Fibroblast of the conjunctiva (primary cell): ENCODE measurements at regions not wholly inside any gene's neighbourhood (a gene's known extent, or its start where the extent isn't known, plus 50 kb on each side); places are given as distances from the start of the nearest gene placed in this dataset.

Experiments used
- DNase-seq: peaks from one replicate; pipeline ENCODE4 v3.0.0-alpha.2; 2010; ENCODE audit warnings: low read depth

DNA sequence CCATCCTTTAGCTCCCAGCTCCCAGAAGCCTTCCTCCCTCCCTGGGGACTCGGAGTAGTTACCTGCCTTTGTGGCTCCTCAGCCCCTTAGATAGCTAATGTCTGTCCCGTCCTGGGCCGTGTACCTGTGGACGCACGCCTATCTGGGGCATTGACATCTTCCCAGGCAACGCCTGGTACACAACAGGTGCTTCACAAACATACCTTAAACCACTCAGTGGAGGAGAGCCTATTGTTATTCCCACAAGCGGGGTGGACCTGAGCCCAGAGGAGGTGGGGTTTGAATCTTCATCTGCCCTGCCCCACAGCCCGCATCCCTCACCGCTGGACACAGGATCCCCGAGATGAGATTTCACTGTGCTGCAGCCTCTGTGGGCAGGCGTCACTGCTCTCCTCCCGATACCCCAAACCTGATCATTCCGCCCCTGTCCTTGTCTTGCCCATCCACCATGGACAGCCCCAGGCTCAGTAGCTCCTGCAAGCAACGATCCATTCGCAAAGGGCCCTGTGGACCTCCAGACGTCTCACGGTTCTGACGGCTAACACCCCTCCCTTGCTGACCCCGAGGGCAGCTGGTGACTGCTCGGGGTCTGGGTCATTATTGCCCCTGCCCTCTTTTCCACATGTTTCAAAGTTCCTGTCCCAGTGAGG lies 73.8 kb upstream of the SHISAL1 start:
- DNase-seq: no peak

DNA sequence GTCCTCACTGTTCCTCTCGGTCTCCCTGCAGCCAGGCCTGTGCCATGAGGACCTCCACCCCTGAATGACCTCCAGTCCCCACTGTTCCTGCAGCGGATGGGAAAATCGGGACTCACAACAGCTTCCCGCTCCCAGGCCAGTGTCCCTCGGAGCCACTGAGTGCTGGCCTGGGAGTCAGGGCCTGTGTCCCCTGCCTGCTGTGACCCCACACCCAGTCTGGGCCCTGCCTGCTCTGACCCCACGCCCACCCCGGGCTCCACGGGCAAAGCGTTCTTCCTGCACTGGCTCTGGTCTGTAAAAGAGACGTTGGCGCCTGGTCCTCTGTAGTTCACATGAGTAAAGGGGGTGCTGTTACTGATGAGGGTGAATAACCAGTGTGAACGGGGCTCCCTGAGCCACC lies 73.0 kb upstream of the SHISAL1 start:
- no peak for DNase-seq

DNA sequence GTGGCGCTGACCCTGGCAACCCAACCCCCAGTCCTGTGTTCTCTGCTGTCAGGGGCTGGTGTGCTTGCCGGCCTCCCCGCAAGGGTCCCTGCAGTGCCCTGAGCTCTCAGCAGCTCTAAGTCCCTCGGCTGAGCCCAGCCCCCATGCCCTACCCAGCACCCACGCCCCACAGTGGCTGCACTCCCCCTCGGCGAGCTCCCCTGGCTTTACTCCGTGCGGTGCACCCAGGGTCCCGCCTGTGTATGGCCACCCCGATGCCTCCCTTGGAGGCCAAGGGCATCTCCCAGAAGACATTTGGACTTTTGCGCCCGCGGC lies 72.5 kb upstream of the SHISAL1 start:
- DNase-seq: no peak

DNA sequence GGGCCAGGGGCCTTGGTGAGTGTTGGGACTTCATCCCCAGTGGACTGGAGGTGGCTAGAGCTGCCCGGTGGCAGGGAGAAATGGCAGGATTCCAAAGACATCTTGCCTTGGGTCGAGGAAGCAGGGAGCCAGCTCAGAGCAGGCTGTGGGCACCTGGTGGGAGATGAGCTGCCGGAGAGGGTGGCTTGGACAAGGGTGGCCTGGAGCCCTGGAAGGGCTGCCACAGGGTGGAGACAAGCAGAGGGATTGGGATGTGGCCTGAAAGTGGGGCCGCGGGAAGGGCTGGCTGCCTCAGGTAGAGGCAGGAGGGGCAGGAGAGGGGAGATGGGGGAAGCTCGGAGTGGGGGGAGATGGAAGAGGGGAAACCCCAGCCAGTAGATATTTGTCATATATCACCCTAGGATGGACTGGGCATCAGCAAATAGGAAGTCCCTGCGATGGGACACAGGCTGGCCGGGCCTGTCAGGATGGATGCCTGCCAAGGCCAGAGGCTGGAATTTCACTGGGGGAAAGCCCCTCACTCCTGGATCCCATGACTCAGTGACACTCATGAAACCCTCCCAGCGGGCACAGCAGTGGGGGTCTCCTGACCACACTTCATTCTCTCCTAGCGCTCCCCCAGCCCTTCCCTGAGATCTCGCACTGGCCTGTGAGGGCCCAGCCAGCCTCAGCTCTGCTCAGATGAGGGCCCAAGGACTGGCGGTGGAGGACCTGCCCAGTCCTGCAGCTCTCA lies 72.0 kb upstream of the SHISAL1 start:
- DNase-seq: no peak

DNA sequence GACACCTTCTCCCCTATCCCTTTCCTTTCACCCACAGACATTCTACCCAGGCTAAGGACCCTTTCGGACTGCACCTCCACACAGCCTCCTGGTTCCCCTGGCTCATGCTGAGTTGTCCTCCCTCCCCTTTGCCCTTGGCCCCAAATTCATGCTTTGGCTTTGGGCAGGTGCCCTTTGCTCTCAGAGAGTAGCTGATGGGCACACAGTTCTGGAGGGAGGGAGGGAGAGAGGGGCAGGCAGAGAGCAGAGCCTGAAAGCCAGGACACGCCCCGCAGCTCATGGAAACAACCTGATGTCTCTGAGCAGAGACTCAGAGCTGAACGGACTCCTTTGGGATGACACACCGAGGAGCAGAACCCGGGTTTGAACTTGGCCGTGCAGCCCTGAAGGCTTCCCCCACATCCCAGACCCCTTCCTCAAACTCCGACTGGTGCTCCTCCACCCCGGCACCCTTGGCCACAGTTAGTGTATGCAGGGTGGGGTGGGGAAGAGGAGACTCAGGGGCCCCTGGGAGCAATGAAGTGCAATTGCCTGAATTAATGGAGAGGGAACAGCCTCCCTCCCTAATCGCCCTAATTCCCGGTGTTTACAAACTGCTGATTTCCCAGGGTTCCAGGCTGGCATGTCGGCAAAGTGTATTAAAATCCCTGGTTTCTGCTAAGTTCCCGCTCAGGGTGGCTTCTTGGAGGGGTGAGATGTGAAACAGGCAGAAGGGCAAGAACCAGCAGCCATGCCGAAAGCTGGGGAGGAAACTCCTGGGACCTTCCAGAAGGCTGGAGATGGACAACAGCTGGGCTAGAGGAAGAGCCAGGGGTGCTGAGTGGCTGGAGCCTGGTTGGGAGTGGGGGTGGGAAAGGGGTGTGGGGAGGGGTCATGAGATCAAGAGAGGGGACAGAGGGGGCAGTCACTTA lies 71.2 kb upstream of the SHISAL1 start:
- DNase-seq: no peak

DNA sequence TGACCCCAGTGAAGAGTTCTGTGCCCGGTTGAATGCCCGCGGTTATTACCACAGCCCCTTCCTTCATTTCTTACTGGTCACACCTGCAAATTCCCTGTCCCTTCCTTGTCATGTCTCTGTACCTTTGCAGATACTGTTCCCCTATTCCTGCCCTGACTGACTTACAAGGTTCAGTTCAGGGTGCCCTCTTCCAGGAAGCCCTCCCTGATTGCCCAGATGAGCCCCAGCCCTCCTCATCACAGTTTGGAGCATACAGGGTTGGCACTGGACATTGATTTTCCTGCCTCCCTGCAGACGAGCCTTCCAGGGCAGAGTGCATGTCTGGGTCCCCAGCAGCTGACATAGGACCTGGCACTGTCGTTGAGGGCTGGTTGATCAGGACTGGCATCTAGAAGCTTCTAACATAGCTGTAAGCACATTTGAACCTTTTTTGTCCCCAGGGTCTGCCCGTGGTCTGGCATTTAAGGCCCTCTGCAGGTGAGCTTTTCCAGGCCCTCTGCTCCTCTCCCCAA lies 70.4 kb upstream of the SHISAL1 start:
- DNase-seq: no peak

DNA sequence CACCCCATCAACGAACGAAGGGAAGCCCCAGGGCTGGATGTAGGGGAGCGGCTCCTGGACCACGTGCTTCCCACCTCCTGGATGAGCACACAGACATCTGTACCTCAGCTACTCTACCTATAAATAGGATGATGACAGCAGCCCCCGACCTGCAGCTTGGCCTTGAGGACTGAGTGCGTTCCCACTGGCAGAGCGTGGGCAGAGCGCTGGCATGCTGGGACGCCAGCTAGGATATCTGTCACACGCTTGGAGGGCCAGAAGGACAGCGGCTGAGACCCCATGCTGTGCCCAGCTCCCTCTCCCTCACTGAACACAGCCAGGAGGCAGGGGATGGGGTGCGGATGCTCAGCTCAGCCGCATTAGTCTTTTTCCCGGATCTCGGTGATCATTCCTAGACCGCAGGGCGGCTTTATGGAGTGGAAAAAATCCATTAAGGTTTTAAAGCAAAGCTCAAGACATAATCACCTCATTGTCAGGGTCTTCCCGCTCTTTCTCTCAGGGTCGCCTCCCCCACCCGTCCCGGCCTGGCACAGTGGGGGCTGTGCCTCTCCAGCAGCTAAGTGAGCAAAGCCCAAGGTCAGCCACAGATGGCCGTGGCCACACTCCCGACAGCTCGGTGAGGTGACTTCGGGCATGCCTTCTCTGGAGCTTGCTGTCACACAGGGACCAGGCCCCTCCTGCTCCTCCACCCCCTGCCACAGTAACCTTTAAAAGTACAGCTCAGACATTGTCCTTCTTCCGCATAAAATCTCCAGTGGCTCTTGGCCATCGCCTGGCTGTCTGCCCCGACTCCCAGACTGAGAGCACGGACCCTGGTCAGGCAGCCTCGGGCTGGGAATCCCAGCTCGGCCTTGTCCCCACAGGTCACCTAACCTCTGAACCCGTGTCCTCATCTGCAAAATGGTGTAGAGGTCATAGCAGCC lies 69.6 kb upstream of the SHISAL1 start:
- no peak for DNase-seq

DNA sequence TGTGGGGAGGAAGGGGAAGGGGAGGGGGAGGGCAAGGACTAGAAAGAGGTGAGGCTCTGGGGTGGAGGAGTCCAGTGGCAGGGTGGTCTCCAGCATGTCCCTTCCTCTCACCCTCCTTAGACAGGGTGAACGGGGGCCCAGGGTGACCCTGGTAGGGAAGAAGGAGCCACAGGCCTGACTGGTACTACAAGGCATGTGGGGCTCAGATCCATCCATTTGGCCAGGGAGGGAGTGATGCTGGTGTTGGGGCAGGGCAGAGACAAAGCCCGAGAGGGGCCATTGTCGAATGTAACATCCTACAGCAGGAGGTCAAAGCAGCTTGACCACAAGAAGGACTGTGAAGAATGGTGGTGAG lies 69.0 kb upstream of the SHISAL1 start:
- DNase-seq: no peak

DNA sequence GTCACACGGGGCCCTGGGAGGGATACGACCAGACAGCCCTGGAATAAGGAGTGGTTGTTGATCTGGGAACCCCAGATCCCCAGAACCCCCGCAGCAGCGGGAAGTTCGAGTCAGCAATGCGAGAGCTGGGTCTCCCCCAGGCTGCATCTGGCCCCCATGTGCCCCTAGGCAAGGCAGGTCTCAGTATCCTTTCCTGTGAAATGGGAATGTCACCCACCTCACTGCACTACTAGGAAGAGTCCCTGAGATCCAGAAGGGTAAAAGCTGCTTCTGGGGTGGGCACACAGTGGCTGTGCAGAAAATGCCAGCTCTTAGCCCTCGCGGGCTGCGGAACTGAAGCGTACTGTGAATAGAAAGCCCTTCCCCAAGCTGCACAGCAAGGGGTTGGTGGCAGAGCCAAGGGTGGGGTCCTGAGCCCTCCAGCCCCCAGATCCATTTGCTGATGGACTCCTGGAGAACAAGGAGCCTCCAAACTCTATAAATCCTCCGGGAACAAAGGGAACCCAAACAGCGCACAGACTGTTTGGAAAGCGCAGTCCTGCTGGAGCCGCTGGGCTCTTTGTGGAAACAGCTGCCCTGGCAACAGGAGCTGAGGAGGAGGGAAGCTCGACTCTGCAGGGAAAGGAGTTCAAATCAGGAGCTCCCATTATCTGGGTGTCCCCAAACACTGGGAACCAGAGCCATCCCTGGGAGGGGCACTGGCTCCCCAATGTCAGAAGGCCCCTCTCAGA lies 68.2 kb upstream of the SHISAL1 start:
- no peak for DNase-seq

DNA sequence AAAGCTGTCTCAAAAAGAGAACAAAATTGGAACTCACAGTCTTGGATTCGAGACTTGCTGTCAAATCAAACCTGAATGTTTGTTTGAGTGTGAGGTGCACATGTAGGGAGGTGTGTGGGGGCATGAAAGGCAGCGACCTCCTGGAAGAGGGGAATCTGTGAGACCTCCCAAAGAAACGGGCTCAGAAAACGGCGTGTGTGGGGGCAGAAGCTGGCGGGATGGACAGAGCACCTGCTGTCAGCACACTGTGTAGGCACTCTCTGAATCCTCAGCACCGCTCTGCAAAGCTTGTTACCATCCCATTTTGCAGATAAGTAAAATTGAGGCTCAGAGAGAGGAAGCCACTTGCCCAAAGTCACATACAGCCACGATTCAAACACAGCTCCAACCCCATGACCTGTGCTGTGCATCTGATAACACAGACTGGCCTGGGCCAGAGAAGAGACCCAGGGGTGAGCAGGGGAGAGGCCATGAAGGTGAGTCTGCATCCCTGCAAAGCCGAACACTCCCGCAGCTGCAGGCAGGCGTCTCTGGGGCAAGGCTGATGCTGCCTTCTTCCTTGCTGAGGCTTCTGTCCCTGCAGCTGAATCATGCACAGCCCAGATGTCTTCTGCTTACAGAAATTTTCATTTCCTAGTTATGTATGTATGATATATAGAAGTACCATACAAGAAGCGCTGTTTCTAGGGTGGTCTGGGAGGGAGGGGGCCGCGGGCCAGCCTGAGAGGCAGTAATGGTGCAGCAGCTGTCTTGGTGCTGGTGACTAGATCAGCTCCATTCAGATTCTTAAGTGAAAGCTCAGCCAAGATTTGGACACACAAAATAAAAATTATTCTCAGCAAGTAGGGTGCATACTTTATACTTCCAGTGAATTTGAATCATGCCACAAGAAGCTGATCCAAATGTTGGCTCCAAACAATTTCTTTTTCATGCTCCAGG lies 67.3 kb upstream of the SHISAL1 start:
- DNase-seq: no peak

DNA sequence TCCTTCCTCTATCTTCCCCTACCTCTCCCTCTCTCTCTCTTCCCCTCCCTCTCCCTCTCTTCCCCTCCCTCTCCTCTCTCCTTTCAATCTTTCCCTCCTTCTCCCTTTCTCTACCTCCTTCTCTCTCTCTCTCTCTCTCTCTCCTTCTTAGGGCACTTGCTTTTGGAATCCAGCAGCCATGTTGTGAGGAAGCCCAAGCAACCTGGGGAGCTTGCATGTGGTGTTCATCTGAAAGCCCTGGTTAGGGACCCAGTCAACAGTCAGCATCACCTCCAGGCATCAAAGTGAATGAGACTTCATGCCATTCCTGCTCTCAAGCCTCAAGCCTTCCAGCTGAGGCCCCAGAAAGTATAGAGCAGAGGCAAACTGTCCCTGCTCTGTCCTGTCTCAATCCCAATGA lies 65.6 kb upstream of the SHISAL1 start:
- no peak for DNase-seq

DNA sequence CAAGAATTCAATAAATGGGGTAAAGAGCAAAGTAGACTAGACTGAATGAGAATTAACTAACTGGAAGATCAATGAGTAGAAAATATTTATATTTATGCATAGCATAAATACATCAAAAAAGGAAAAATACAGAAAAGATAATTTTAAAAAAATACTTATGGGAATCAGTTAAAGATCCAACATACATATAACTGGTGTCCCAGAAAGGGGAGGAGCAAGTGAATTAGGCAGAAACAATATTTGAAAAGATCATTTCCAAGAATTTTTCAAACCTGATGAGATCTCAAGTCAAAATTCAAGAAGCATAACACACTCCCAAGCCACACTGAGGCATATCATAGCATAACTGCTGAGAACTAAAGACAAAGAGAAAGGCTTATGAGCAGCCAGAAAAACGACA lies 62.7 kb upstream of the SHISAL1 start:
- no peak for DNase-seq

DNA sequence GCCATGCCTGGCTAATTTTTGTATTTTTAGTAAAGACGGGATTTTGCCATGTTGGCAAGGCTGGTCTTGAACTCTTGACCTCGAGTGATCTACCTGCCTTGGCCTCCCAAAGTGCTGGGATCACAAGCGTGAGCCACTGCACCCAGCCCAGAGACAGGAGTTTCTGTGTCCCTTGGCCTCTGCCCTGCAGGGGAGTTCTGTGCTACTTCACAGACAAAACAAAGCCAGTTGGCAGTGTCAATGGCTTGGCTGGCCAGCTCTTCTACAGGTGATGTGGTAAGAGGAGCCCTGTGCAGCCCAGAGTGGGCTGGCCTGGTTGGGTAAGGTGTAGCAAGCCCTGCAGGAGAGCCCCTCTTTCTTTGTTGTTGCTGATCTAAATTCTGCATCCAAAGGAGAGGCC lies 60.5 kb upstream of the SHISAL1 start:
- no peak for DNase-seq

DNA sequence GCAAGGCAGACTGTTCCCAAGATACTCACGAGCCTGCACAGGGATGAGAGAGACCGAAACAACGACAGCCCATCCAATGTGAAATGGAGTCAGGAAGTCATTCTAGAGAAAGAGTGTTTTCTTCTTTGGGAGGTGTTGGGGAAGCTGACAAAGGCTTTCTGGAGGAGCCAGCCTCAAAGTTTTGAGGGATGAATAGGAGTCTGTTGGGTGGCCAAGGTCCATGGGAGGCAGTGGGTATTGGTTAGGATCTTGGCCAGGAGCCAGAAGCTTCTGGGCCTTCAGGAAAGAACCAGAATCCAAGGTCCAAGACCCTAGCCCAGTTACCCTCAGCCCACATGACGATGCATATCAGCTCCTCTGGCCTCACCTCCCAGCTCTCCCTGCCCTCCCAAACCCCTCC lies 59.9 kb upstream of the SHISAL1 start:
- DNase-seq: no peak

DNA sequence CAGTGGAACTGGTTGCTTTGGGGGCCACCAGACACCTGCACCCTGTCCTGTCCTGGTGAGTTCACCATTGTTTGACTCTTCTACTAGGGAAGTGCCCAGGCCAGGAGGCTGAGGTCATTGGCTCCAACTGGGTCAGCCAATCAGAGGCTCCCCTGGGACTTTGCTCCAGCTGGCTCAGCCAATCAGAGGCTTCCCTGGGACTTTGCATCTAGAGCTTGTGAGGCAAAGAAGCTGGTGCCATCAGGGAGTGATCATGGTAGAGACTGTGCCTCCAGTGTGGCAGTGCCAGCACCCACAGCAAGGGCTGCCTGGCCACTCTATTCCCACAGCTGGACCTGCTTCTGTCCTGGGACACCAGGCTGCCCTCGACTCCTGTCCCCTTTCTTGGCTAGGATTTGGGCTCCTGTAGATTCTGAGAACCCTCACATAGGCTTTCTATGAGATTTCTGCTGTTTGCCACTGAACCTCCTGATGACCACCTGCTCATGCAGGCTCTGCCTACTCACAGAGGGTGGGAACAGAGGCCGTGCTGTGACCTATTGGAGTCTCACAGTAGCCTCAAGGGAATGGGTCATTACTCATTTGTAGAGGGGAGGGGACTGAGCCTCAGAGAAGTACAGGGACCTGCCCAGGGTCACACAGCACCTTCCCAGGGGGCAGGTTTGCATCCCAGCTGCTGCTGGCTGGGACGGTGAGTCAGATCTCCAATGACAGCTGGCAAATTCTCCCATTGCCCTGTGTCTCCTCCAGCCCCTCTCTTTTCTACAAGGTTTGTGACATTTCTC lies 59.2 kb upstream of the SHISAL1 start:
- no peak for DNase-seq

DNA sequence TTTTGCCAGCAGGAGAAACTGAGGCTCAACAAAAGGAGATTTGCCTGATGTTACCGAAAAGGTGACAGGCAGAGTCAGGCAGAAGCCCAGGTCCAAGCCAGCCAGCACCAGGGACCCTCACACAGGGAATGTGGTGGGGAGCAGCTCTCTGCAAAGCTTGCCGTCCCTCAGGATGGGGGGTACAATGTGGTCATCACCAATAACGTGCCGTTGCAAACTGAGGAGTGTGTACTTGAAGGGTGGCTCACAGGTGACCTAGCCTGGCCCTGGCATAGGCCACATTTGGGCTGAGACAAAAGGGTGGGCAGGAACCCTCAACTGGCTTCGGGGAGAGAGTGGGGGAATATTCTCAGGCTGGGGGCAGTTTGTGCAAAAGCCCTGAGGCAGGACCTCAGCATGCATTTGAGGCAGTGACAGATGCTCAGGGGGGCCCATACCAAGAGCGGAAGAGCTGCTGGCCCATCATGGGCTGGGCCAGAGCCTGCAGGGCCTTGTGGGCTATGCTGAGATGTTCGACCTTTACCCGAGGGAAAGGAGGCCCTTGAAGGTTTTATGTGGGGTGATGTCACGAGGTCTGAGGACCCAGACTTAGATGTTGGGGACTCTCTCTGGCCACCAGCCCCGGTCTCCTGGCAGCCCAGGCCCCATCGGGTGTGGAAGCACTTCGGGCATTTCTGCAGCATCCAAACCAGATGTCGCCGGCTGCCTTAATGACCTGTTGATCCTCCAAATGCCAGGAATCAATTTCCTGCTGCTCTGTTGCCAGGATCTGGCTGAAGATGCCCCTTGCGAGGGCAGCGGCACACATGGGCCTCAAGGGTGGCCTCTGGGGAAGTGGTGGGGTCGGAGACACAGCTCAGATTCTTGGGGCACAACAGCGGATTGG lies 57.4 kb upstream of the SHISAL1 start:
- DNase-seq: no peak

DNA sequence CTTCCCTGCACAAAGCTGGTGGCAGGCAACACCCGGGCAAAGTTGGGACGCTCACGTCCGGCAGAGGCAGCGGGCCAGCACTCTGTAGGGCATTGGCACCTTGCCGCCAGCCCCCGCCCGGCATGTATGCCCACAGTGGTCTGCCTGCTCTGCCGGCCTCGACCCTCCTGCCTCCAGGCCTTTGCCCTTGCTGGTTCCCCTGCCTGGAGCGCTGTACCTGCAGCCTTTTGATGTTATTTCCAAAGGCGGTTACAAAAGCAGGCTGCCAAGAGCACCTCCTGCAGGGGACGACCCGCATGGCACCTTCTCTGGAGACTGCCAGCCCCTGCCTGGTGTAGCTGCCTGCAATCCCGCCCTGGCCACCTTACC lies 56.5 kb upstream of the SHISAL1 start:
- no peak for DNase-seq

DNA sequence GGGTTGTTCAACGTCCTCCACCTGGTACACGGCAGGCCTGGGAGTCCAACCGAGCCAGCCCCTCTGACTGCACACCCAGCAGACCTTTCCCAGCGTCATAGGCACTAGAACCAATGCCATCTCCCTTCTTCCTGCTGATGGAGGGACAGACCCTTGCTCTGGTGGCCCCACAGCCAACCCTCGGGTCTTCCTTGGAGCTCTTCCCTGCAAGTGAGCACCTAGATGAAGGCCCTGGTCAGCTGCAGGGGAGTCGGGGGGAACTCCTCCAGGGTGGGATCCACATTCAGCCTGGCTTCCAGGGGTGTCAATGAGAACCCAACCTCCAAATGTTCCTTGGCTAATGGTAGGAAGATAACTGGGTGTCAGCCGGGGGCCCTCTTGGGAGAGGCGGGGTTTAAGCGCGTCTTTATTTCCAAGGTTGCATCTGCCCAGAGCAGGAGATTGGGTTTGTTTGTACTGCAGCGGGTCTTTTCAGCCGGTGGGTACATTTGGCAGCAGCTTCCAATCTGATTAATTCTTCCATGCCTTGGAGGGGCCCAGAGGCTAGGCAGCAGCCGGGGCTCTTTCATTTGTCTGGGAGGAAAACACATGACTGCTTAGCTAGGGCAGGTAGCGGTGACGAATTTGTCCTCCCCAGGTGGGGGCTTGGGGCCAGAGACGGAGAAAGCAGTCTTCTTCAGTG lies 56.0 kb upstream of the SHISAL1 start:
- DNase-seq: no peak
